PFSK-1 (cell line): ENCODE measurements at regions not wholly inside any gene's neighbourhood (a gene's known extent, or its start where the extent isn't known, plus 50 kb on each side); places are given as distances from the start of the nearest gene placed in this dataset.

ENCODE experiments used
- POLR2AphosphoS5 ChIP-seq: IDR thresholded peaks from 2 replicates; pipeline ENCODE4 v1.6.1; 2012; ENCODE audit warnings: low read depth, mild to moderate bottlenecking, control low read depth, low read length, moderate library complexity
- SIN3A ChIP-seq: IDR thresholded peaks from 2 replicates; pipeline ENCODE4 v1.6.1; 2012; ENCODE audit warnings: mild to moderate bottlenecking, low read length, moderate library complexity, borderline replicate concordance; ENCODE audit not compliant: insufficient read depth
- TAF1 ChIP-seq: IDR thresholded peaks from 2 replicates; pipeline ENCODE4 v1.6.1; 2012; ENCODE audit warnings: low read length, control low read depth, borderline replicate concordance; ENCODE audit not compliant: insufficient read depth

- TF ChIP-seq TAF1 (no peak), POLR2AphosphoS5 (no peak), SIN3A (no peak)
Observed at GRCh38 chr4:35217331-35217730, 1027.0 kb downstream of the ARAP2 start.
